Neural progenitor cell (in vitro differentiated cells): ENCODE measurements at regions not wholly inside any gene's neighbourhood (a gene's known extent, or its start where the extent isn't known, plus 50 kb on each side); places are given as distances from the start of the nearest gene placed in this dataset.

ENCODE experiments used
- DNase-seq: peaks from one replicate; pipeline ENCODE4 v3.0.0-alpha.2; 2016; ENCODE audit warnings: low spot score
- H2AFZ ChIP-seq: fragments of 200-600 bp; sonication (generic); replicated peaks from 2 replicates; pipeline ENCODE4 v1.6.1; 2016; ENCODE audit warnings: antibody characterized with exemption
- H3F3A ChIP-seq: fragments of 200-600 bp; sonication (generic); 2 replicates; pipeline ENCODE4 v1.6.1; 2016; ENCODE audit warnings: antibody characterized with exemption, low read depth
- H3K27ac ChIP-seq: fragments of 200-600 bp; sonication (generic); 2 replicates; pipeline ENCODE4 v1.5.1; 2016; ENCODE audit warnings: mild to moderate bottlenecking
- H3K27me3 ChIP-seq: fragments of 200-600 bp; sonication (generic); 2 replicates; pipeline ENCODE4 v1.6.1; 2016; ENCODE audit warnings: mild to moderate bottlenecking, moderate library complexity
- H3K36me3 ChIP-seq: fragments of 200-600 bp; sonication (generic); 2 replicates; pipeline ENCODE4 v1.5.1; 2016
- H3K4me1 ChIP-seq: fragments of 200-600 bp; sonication (generic); 2 replicates; pipeline ENCODE4 v1.6.1; 2016; ENCODE audit warnings: mixed run types
- H3K4me2 ChIP-seq: fragments of 200-600 bp; sonication (generic); 2 replicates; pipeline ENCODE4 v1.6.1; 2016
- H3K4me3 ChIP-seq: fragments of 200-600 bp; sonication (generic); 2 replicates; pipeline ENCODE4 v1.5.1; 2016
- H3K79me2 ChIP-seq: fragments of 200-600 bp; sonication (generic); 2 replicates; pipeline ENCODE4 v1.6.1; 2016; ENCODE audit warnings: low read depth
- H3K9ac ChIP-seq: fragments of 200-600 bp; sonication (generic); 2 replicates; pipeline ENCODE4 v1.6.1; 2016
- H3K9me3 ChIP-seq: fragments of 200-600 bp; sonication (generic); 2 replicates; pipeline ENCODE4 v1.5.1; 2016; ENCODE audit warnings: low read depth
- H4K20me1 ChIP-seq: fragments of 200-600 bp; sonication (generic); 2 replicates; pipeline ENCODE4 v1.6.1; 2016; ENCODE audit warnings: low read depth
- H3K27ac Mint-ChIP-seq: 3 replicates; pipeline ENCODE4 v1.8.0; 2021; ENCODE audit warnings: mixed read lengths
- H3K27me3 Mint-ChIP-seq: 2 replicates; pipeline ENCODE4 v1.8.0; 2022; ENCODE audit warnings: low read depth, mild to moderate bottlenecking, inconsistent platforms, moderate library complexity, mixed read lengths; ENCODE audit not compliant: insufficient read depth
- H3K36me3 Mint-ChIP-seq: 3 replicates; pipeline ENCODE4 v1.8.0; 2021; ENCODE audit warnings: mixed read lengths
- H3K4me1 Mint-ChIP-seq: 3 replicates; pipeline ENCODE4 v1.8.0; 2021; ENCODE audit warnings: mixed read lengths
- H3K4me3 Mint-ChIP-seq: 3 replicates; pipeline ENCODE4 v1.8.0; 2021; ENCODE audit warnings: mild to moderate bottlenecking, moderate library complexity, mixed read lengths
- H3K9me3 Mint-ChIP-seq: 3 replicates; pipeline ENCODE4 v1.8.0; 2020; ENCODE audit warnings: mixed read lengths
- EZH2 ChIP-seq: fragments of 200-600 bp; sonication (generic); IDR thresholded peaks from 2 replicates; pipeline ENCODE4 v1.6.1; 2017; ENCODE audit warnings: antibody characterized with exemption, mild to moderate bottlenecking, moderate library complexity
- EZH2phosphoT487 ChIP-seq: fragments of 200-600 bp; sonication (generic); IDR thresholded peaks from 2 replicates; pipeline ENCODE4 v1.6.1; 2017; ENCODE audit warnings: antibody characterized with exemption
- TF ChIP-seq, protein P1 (sequence below): fragments of 200-600 bp; sonication (generic); IDR thresholded peaks from 2 replicates; pipeline ENCODE4 v1.5.1; 2017; ENCODE audit warnings: antibody characterized with exemption, mild to moderate bottlenecking

DNA sequence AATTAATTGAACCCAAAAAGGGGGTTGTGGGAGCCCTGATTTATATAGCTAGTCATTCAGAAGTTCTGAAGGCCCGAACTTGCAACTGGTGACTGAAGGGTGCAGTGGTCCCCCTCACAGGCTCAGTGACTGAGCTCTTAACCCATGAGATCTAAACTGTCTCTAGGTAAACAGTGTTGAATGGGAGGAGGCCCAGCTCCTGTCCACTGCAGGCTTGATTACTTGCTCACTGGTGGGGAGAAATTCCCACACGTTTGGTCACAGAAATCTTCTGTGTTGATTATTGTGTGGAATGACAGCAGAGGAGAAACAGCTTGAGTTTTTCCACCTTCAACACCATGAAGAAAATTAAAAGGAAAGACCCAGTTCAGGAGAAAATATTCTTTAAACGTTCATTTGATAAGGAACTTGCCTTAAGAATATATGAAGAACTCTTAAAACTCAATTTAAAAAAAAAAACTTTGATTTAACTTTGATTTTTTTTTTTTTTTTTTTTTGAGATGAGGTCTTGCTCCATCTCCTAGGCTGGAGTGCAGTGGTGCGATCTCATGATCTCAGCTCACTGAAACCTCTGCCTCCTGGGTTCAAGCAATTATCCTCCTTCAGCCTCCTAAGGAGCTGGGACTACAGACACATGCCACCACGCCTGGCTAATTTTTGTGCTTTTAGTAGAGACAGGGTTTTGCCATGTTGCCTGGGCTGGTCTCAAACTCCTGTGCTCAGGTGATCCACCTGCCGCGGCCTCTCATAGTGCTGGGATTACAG lies 249.3 kb downstream of the UQCRFS1 start:
- H3K79me2 ChIP-seq, result no peaks in the 10 kb centered on the region
- H3K27ac ChIP-seq, result no peak overlapping the region
- Mint-ChIP-seq H3K9me3 (no peaks in the 10 kb centered on the region), H3K4me3 (no peak overlapping the region), H3K27ac (no peak overlapping the region), H3K4me1 (peaks cover 10% of the 10 kb centered on the region), H3K27me3 (peaks cover 3% of the 10 kb centered on the region), H3K36me3 (no peaks in the 10 kb centered on the region)
- peaks cover 19% of the 10 kb centered on the region for H3K4me1 ChIP-seq
- H4K20me1 ChIP-seq, result no peaks in the 10 kb centered on the region
- no peak for TF ChIP-seq EZH2
- TF ChIP-seq, protein P1, sequence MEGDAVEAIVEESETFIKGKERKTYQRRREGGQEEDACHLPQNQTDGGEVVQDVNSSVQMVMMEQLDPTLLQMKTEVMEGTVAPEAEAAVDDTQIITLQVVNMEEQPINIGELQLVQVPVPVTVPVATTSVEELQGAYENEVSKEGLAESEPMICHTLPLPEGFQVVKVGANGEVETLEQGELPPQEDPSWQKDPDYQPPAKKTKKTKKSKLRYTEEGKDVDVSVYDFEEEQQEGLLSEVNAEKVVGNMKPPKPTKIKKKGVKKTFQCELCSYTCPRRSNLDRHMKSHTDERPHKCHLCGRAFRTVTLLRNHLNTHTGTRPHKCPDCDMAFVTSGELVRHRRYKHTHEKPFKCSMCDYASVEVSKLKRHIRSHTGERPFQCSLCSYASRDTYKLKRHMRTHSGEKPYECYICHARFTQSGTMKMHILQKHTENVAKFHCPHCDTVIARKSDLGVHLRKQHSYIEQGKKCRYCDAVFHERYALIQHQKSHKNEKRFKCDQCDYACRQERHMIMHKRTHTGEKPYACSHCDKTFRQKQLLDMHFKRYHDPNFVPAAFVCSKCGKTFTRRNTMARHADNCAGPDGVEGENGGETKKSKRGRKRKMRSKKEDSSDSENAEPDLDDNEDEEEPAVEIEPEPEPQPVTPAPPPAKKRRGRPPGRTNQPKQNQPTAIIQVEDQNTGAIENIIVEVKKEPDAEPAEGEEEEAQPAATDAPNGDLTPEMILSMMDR, result no peak
- TF ChIP-seq EZH2phosphoT487, result no peak
- H2AFZ ChIP-seq, result no peak overlapping the region
- H3F3A ChIP-seq, result peaks cover 11% of the 10 kb centered on the region
- H3K36me3 ChIP-seq, result no peaks in the 10 kb centered on the region
- H3K9me3 ChIP-seq, result no peaks in the 10 kb centered on the region
- no peak overlapping the region for H3K4me2 ChIP-seq
- no peak overlapping the region for H3K9ac ChIP-seq
- no peak overlapping the region for H3K4me3 ChIP-seq
- DNase-seq, result no peak
- H3K27me3 ChIP-seq, result no peaks in the 10 kb centered on the region

DNA sequence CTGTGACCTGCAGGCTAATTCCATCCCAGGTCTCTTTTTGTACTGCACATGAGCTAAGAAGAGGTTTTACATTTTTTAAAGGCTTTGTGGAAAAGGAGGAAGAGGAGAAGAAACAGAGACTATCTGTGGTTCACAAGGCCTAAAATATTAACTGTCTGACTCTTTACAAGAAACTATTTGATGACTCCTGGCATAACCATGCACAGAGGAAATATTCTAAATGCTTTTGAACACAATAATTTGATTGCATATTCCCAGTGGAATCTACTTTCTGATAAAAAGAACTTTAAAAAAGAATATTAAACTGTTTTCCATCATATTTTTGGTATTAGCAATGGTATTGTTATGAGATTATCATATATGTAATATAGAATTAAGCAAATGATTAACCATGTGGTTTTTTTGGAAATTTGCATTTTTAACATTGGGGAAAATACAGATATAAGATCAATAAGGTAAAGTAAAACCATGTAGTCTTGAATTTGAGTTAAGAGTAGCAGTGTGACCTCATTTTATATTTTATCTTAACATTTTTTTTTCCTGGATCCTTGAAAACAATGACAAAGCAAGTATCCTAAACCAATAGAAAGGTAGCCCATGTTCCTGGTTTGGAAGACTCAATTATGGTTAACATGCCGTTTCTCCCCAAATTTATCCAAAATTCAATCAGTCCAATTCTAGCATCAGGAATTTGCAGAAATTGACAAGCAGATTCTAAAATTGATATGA lies 251.0 kb downstream of the UQCRFS1 start:
- Histone ChIP-seq H4K20me1 (no peaks in the 10 kb centered on the region), H3K4me3 (no peak overlapping the region), H3K36me3 (no peaks in the 10 kb centered on the region), H3K79me2 (no peaks in the 10 kb centered on the region), H3K9ac (no peak overlapping the region), H3K27ac (no peak overlapping the region), H3K9me3 (no peaks in the 10 kb centered on the region), H2AFZ (no peak overlapping the region), H3K4me2 (no peak overlapping the region), H3F3A (peaks cover 5% of the 10 kb centered on the region), H3K27me3 (no peaks in the 10 kb centered on the region), H3K4me1 (peaks cover 10% of the 10 kb centered on the region)
- TF ChIP-seq EZH2phosphoT487 (no peak), EZH2 (no peak)
- TF ChIP-seq, protein P1, result no peak
- DNase-seq, result no peak
- Mint-ChIP-seq H3K4me3 (no peak overlapping the region), H3K27ac (no peak overlapping the region), H3K36me3 (no peaks in the 10 kb centered on the region), H3K4me1 (peaks cover 4% of the 10 kb centered on the region), H3K27me3 (no peaks in the 10 kb centered on the region), H3K9me3 (peaks cover 3% of the 10 kb centered on the region)

DNA sequence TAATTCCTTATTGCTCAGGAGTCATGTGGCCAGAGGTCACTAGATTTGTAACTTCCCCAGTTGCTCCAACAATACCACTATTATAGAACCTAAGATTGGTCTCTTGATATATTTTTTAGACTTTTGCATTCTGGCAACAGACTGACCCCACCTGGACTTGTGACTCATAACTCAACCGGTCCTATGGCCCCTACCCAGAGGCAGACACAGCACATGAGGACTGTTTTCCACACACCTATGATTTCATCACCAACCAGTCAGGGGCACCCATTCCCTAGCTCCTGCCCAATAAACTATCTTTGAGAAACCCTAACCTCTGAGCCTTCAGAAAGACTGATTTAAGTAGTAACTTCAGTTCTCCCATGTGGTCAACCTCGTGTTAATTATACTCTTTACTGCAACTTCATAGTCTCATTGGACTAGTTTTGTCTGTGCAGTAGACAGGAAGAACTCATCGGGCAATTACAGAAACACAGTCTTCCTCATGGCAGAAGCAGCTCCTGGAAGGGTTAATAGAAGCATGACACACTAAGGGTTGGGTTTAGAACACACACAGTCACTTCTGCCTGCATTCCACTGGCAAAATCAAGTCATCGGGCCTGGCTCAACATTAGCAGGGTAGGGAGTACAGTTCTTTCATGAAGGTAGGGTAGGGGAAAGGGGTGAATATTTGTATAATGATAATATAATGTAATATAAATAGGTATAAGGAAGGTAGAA lies 251.8 kb downstream of the UQCRFS1 start:
- Mint-ChIP-seq H3K27me3 (no peaks in the 10 kb centered on the region), H3K36me3 (no peaks in the 10 kb centered on the region), H3K4me1 (no peaks in the 10 kb centered on the region), H3K4me3 (no peak overlapping the region), H3K27ac (no peak overlapping the region), H3K9me3 (peaks cover 3% of the 10 kb centered on the region)
- Histone ChIP-seq H3K27ac (no peak overlapping the region), H3K4me2 (no peak overlapping the region), H3F3A (no peaks in the 10 kb centered on the region), H2AFZ (no peak overlapping the region), H3K4me1 (peaks cover 3% of the 10 kb centered on the region), H3K27me3 (no peaks in the 10 kb centered on the region), H3K9ac (no peak overlapping the region), H3K9me3 (no peaks in the 10 kb centered on the region), H4K20me1 (no peaks in the 10 kb centered on the region), H3K36me3 (no peaks in the 10 kb centered on the region), H3K4me3 (no peak overlapping the region), H3K79me2 (no peaks in the 10 kb centered on the region)
- TF ChIP-seq EZH2phosphoT487 (no peak), EZH2 (no peak)
- TF ChIP-seq, protein P1, result no peak
- DNase-seq, result no peak
